GM21737 (cell line): ENCODE measurements at regions not wholly inside any gene's neighbourhood (a gene's known extent, or its start where the extent isn't known, plus 50 kb on each side); places are given as distances from the start of the nearest gene placed in this dataset.

ENCODE experiments used
- ATAC-seq: cut with Tn5 transposase; IDR thresholded peaks from one replicate; pipeline ENCODE4 v1.9.1; 2021; ENCODE audit warnings: mild to moderate bottlenecking, moderate library complexity; ENCODE audit not compliant: unreplicated experiment

- ATAC-seq, result no peak
These were observed 187.5 kb upstream of the CYRIA start for GRCh38 chr2:16853088-16853487.

- ATAC-seq, result no peak
These were observed 187.0 kb upstream of the CYRIA start for GRCh38 chr2:16852651-16853050.

- no peak for ATAC-seq
These were observed 185.5 kb upstream of the CYRIA start for GRCh38 chr2:16851126-16851525.

- no peak for ATAC-seq
These were observed 175.0 kb upstream of the CYRIA start for GRCh38 chr2:16840496-16841172.

- no peak for ATAC-seq
These were observed 167.3 kb upstream of the CYRIA start for GRCh38 chr2:16832910-16833309.

- no peak for ATAC-seq
These were observed 163.2 kb upstream of the CYRIA start for GRCh38 chr2:16828828-16829160.

GRCh38 chr2:16828044-16828827, 162.6 kb upstream of the CYRIA start:
- no peak for ATAC-seq

- no peak for ATAC-seq
These were observed 158.8 kb upstream of the CYRIA start for GRCh38 chr2:16824472-16824871.

GRCh38 chr2:16821692-16822091, 156.1 kb upstream of the CYRIA start:
- ATAC-seq, result no peak

GRCh38 chr2:16818203-16818556, 152.5 kb upstream of the CYRIA start:
- ATAC-seq, result no peak

GRCh38 chr2:16817305-16818202, 151.9 kb upstream of the CYRIA start:
- no peak for ATAC-seq

- ATAC-seq, result no peak
These were observed 150.9 kb upstream of the CYRIA start for GRCh38 chr2:16816522-16816921.

- no peak for ATAC-seq
These were observed 150.4 kb upstream of the CYRIA start for GRCh38 chr2:16816016-16816415.

- ATAC-seq, result no peak
These were observed 148.0 kb upstream of the CYRIA start for GRCh38 chr2:16813593-16813992.

- no peak for ATAC-seq
These were observed 132.8 kb upstream of the CYRIA start for GRCh38 chr2:16798472-16798871.

- ATAC-seq, result no peak
These were observed 125.9 kb upstream of the CYRIA start for GRCh38 chr2:16791496-16791895.

- no peak for ATAC-seq
These were observed 119.5 kb upstream of the CYRIA start for GRCh38 chr2:16785149-16785548.

- no peak for ATAC-seq
These were observed 119.0 kb upstream of the CYRIA start for GRCh38 chr2:16784652-16785051.

GRCh38 chr2:16777123-16777870, 111.7 kb upstream of the CYRIA start:
- no peak for ATAC-seq

- no peak for ATAC-seq
These were observed 110.2 kb upstream of the CYRIA start for GRCh38 chr2:16775899-16776231.
